NCI-H146 treated with DMSO at 0.1 percent for 48 hours (cell line): ENCODE measurements at regions not wholly inside any gene's neighbourhood (a gene's known extent, or its start where the extent isn't known, plus 50 kb on each side); places are given as distances from the start of the nearest gene placed in this dataset.

Experiments
- DNase-seq: peaks from one replicate; lab custom pipeline; 2025; ENCODE audit not compliant: unreplicated experiment; lab: John Stamatoyannopoulos, UW

- DNase-seq = no peak
These were observed 153.7 kb upstream of the GADL1 start for GRCh38 chr3:31048143-31048542.

- no peak for DNase-seq
These were observed 155.8 kb upstream of the GADL1 start for GRCh38 chr3:31050296-31050695.

GRCh38 chr3:31051226-31051625 is 156.8 kb upstream of the GADL1 start:
- peak; percentile 4 for DNase-seq

- DNase-seq = no peak
These were observed 158.8 kb upstream of the GADL1 start for GRCh38 chr3:31053299-31053698.

- no peak for DNase-seq
These were observed 159.6 kb upstream of the GADL1 start for GRCh38 chr3:31054032-31054431.

GRCh38 chr3:31055757-31056156 is 161.3 kb upstream of the GADL1 start:
- DNase-seq = no peak

GRCh38 chr3:31057891-31058290 is 163.4 kb upstream of the GADL1 start:
- DNase-seq = no peak

- no peak for DNase-seq
These were observed 169.6 kb upstream of the GADL1 start for GRCh38 chr3:31064021-31064420.

- no peak for DNase-seq
These were observed 171.3 kb upstream of the GADL1 start for GRCh38 chr3:31065765-31066164.

GRCh38 chr3:31067004-31067403 is 172.5 kb upstream of the GADL1 start:
- no peak for DNase-seq

GRCh38 chr3:31075471-31075870 is 181.0 kb upstream of the GADL1 start:
- no peak for DNase-seq

GRCh38 chr3:31075876-31076275 is 181.4 kb upstream of the GADL1 start:
- no peak for DNase-seq

- no peak for DNase-seq
These were observed 182.7 kb upstream of the GADL1 start for GRCh38 chr3:31077021-31077601.

GRCh38 chr3:31077826-31078225 is 183.4 kb upstream of the GADL1 start:
- no peak for DNase-seq

GRCh38 chr3:31079689-31080088 is 185.2 kb upstream of the GADL1 start:
- DNase-seq = no peak

GRCh38 chr3:31081018-31081662 is 186.7 kb upstream of the GADL1 start:
- no peak for DNase-seq

GRCh38 chr3:31086148-31086547 is 191.7 kb upstream of the GADL1 start:
- no peak for DNase-seq

GRCh38 chr3:31086698-31087097 is 192.2 kb upstream of the GADL1 start:
- DNase-seq = no peak

- DNase-seq = no peak
These were observed 197.3 kb upstream of the GADL1 start for GRCh38 chr3:31091748-31092147.

GRCh38 chr3:31092748-31093589 is 198.5 kb upstream of the GADL1 start:
- DNase-seq = no peak

GRCh38 chr3:31093606-31094005 is 199.1 kb upstream of the GADL1 start:
- no peak for DNase-seq

GRCh38 chr3:31094048-31094447 is 199.6 kb upstream of the GADL1 start:
- no peak for DNase-seq
